ENCODE measurements at regions not wholly inside any gene's neighbourhood (a gene's known extent, or its start where the extent isn't known, plus 50 kb on each side); places are given as distances from the start of the nearest gene placed in this dataset.

DNA sequence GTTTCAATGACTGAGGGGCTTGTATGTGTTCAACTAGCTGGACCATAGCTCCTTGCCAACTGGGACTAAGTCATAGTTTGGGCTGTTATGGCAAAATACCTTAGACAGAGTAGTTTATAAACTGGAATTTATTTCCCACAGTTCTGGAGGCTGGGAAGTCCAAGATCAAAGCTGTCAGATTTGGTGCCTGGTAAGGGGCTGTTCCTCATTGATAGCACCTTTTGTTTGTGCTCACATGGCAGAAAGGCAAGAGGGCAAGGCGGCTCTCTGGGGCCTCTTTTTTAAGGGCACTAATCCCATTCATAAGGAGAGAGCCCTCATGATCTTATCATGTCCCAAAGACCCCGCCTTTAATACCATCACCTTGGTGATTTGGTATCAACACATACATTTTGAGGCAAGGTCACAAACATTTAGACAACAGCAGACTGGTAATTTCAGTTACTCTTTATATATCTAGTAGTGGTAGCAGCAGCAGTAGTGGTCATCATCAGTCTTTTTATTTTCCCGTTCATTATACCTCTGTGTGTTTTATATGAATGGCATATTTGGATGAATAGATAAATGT lies 477.0 kb downstream of the CCDC171 start:
- Histone ChIP-seq H3K36me3 (ENCODE audit: control insufficient read depth, insufficient read depth, low read length) (no peaks in the 10 kb centered on the region), H3K9me3 (ENCODE audit: control insufficient read depth, insufficient read depth, low read length) (no peaks in the 10 kb centered on the region), H3K27ac (ENCODE audit: low read length) (no peak overlapping the region), H3K4me1 (ENCODE audit: control insufficient read depth, insufficient read depth, low read length) (peaks cover 10% of the 10 kb centered on the region), H3K27me3 (ENCODE audit: control insufficient read depth, insufficient read depth, low read length) (peaks cover 2% of the 10 kb centered on the region), H3K4me3 (ENCODE audit: low read length) (no peak overlapping the region)
- Mint-ChIP-seq H3K4me3 (peak overlapping the region; percentile 14), H3K9me3 (no peaks in the 10 kb centered on the region), H3K27me3 (ENCODE audit: low read depth in 2 of 2) (peaks cover 14 to 25% of the 10 kb centered on the region in 2 donors), H3K27ac (peak overlapping the region in 1 of 2 donors; percentile 71), H3K4me1 (peaks cover 25 to 28% of the 10 kb centered on the region in 2 donors), H3K36me3 (no peaks in the 10 kb centered on the region)
- TF ChIP-seq, protein P1, sequence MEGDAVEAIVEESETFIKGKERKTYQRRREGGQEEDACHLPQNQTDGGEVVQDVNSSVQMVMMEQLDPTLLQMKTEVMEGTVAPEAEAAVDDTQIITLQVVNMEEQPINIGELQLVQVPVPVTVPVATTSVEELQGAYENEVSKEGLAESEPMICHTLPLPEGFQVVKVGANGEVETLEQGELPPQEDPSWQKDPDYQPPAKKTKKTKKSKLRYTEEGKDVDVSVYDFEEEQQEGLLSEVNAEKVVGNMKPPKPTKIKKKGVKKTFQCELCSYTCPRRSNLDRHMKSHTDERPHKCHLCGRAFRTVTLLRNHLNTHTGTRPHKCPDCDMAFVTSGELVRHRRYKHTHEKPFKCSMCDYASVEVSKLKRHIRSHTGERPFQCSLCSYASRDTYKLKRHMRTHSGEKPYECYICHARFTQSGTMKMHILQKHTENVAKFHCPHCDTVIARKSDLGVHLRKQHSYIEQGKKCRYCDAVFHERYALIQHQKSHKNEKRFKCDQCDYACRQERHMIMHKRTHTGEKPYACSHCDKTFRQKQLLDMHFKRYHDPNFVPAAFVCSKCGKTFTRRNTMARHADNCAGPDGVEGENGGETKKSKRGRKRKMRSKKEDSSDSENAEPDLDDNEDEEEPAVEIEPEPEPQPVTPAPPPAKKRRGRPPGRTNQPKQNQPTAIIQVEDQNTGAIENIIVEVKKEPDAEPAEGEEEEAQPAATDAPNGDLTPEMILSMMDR (IDR thresholded peaks at IDR 0.05) = no peak
- DNase-seq = no peak
- ATAC-seq = no peak
- 100% methylated on average over 1 of the region's 3 CpGs for WGBS (ENCODE audit: insufficient coverage)
- intact Hi-C loops (cut with micrococcal nuclease) = no loop called here

DNA sequence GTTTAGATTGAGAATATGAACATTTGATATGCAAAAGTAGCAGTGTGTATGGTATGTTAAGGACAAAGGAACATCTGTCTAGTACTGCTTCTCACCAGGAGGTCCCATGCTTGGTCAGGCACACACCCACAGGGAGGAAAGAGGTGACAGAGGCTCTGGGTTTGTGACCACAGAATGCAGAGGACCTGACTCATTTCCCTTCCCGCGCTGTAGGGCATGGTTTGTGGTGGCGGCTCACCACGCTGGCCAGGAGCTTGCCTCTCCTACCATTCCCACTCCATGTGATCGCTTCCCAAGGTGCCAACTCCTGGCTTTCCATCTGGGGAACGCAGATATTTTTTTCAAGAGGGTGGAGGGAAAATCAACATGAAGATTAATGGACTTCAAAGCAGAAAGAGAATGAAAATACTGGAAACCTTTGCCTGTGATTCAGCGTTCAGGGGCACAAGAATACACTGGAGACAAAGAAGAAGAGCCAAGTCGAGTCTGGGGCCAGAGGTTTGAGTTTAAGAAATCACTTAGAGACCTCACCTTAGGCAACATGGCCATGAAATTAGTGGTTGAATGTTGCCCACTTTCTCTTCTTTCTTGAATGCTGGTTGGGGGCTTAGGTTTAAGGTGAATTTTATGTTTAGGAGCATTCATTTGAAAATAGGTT lies 477.8 kb downstream of the CCDC171 start:
- H3K4me1 Mint-ChIP-seq = peaks cover 25 to 34% of the 10 kb centered on the region in 2 donors
- Histone ChIP-seq H3K27ac (ENCODE audit: low read length) (no peak overlapping the region), H3K4me1 (ENCODE audit: control insufficient read depth, insufficient read depth, low read length) (peaks cover 10% of the 10 kb centered on the region), H3K9me3 (ENCODE audit: control insufficient read depth, insufficient read depth, low read length) (no peaks in the 10 kb centered on the region), H3K4me3 (ENCODE audit: low read length) (no peak overlapping the region), H3K27me3 (ENCODE audit: control insufficient read depth, insufficient read depth, low read length) (peaks cover 2% of the 10 kb centered on the region), H3K36me3 (ENCODE audit: control insufficient read depth, insufficient read depth, low read length) (no peaks in the 10 kb centered on the region)
- H3K27ac Mint-ChIP-seq = peak overlapping the region; percentile 27 to 71
- peaks cover 12 to 29% of the 10 kb centered on the region in 2 donors for H3K27me3 Mint-ChIP-seq (ENCODE audit: low read depth in 2 of 2)
- peak; percentile 55 to 93 (median 80) for ATAC-seq
- DNase-seq = peak in 1 of 2 donors; percentile 26
- WGBS (ENCODE audit: insufficient coverage) = 6% methylated on average over 8 of the region's 8 CpGs
- no peaks in the 10 kb centered on the region for H3K36me3 Mint-ChIP-seq
- TF ChIP-seq, protein P1 (IDR thresholded peaks at IDR 0.05) = no peak
- intact Hi-C loops (cut with micrococcal nuclease) = no loop called here
- peak overlapping the region; percentile 83 for H3K4me3 Mint-ChIP-seq
- H3K9me3 Mint-ChIP-seq = no peaks in the 10 kb centered on the region

DNA sequence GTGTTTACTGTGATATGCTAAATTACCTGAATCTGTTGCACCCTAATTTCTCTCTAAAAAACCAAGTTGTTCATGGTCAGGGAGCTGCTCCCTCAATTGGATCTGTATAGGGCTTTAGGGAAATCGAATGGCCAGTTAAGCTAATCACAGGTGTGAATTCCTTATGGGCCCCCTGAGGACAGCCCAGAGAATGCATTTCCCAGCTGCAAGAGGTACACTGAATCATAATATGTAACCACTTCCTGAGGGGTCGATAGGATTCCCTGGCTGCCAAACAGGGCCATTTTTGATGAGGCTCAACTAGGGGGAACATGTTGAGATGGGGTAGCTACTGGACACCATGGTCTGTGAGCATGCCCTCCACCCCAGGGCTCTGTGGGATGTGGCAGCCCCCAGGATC lies 478.6 kb downstream of the CCDC171 start:
- Mint-ChIP-seq H3K36me3 (no peaks in the 10 kb centered on the region), H3K4me1 (peaks cover 25 to 36% of the 10 kb centered on the region in 2 donors), H3K4me3 (no peak overlapping the region), H3K27me3 (ENCODE audit: low read depth in 2 of 2) (peaks cover 12 to 35% of the 10 kb centered on the region in 2 donors), H3K9me3 (no peaks in the 10 kb centered on the region), H3K27ac (no peak overlapping the region)
- ATAC-seq (no peak), DNase-seq (no peak)
- TF ChIP-seq, protein P1 (IDR thresholded peaks at IDR 0.05) = no peak
- Histone ChIP-seq H3K27me3 (ENCODE audit: control insufficient read depth, insufficient read depth, low read length) (peaks cover 2% of the 10 kb centered on the region), H3K9me3 (ENCODE audit: control insufficient read depth, insufficient read depth, low read length) (no peaks in the 10 kb centered on the region), H3K36me3 (ENCODE audit: control insufficient read depth, insufficient read depth, low read length) (no peaks in the 10 kb centered on the region), H3K4me3 (ENCODE audit: low read length) (no peak overlapping the region), H3K4me1 (ENCODE audit: control insufficient read depth, insufficient read depth, low read length) (peaks cover 10% of the 10 kb centered on the region), H3K27ac (ENCODE audit: low read length) (no peak overlapping the region)
- WGBS (ENCODE audit: insufficient coverage) = 41% methylated on average over 2 of the region's 2 CpGs
- intact Hi-C loops (cut with micrococcal nuclease) = no loop called here
